Prostate gland (tissue), 2 donors: ENCODE measurements at regions not wholly inside any gene's neighbourhood (a gene's known extent, or its start where the extent isn't known, plus 50 kb on each side); places are given as distances from the start of the nearest gene placed in this dataset.

Experiments used
- POLR2A ChIP-seq: fragments of 450-650 bp; IDR thresholded peaks from one replicate; pipeline ENCODE4 v1.6.1; 2016; ENCODE audit warnings: antibody characterized with exemption, mild to moderate bottlenecking
- POLR2AphosphoS5 ChIP-seq: sonication (generic); formaldehyde crosslinking; IDR thresholded peaks from one replicate; pipeline ENCODE4 v1.6.1; 2017; ENCODE audit warnings: antibody characterized with exemption
- TF ChIP-seq, protein P1 (sequence below), 4 experiments: fragments of 200-600 bp in 2 of 4; fragments of 450-650 bp in 2 of 4; sonication (generic) in 2 of 4; IDR thresholded peaks; 1 replicate in 3 of 4; 2 replicates in 1 of 4; pipeline ENCODE4 v1.5.1; 2016 to 2019; ENCODE audit warnings: antibody characterized with exemption in 4 of 4, mild to moderate bottlenecking in 2 of 4, moderate library complexity in 2 of 4

GRCh38 chr3:94305835-94306611 lies 243.2 kb downstream of the NSUN3 start:
- no peak for TF ChIP-seq POLR2A
- TF ChIP-seq, protein P1, sequence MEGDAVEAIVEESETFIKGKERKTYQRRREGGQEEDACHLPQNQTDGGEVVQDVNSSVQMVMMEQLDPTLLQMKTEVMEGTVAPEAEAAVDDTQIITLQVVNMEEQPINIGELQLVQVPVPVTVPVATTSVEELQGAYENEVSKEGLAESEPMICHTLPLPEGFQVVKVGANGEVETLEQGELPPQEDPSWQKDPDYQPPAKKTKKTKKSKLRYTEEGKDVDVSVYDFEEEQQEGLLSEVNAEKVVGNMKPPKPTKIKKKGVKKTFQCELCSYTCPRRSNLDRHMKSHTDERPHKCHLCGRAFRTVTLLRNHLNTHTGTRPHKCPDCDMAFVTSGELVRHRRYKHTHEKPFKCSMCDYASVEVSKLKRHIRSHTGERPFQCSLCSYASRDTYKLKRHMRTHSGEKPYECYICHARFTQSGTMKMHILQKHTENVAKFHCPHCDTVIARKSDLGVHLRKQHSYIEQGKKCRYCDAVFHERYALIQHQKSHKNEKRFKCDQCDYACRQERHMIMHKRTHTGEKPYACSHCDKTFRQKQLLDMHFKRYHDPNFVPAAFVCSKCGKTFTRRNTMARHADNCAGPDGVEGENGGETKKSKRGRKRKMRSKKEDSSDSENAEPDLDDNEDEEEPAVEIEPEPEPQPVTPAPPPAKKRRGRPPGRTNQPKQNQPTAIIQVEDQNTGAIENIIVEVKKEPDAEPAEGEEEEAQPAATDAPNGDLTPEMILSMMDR (IDR thresholded peaks at IDR 0.05) = no peak
- no peak for TF ChIP-seq POLR2AphosphoS5
